ENCODE measurements at regions not wholly inside any gene's neighbourhood (a gene's known extent, or its start where the extent isn't known, plus 50 kb on each side); places are given as distances from the start of the nearest gene placed in this dataset.
A peak's percentile ranks its signal among the peaks of the same experiment; 100 is the strongest.

DNA sequence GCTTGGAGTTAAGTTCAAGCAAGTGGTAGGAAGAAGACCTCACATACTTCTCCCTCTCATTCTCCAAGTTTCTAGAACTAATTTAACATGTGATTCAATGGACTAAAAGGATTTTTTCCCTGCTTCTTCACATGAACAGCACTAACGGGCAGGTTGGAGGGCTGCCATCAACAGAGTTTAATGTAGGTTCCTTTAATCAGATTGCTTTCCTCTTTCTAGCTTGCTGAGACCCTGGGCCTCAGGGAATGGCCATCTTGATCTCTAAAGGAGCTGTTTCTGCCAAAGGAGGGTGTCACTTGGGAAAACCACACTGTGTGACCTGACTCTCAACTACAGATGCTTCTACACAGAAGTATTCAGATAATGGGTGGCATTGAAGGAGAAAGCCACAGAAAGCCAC lies 223.3 kb downstream of the PIK3R1 start:
- H3K4me3 Mint-ChIP-seq = no peak overlapping the region
- Histone ChIP-seq H3K4me3 (no peak overlapping the region), H3K9me3 (ENCODE audit: low read depth) (no peaks in the 10 kb centered on the region), H4K20me1 (ENCODE audit: low read depth) (no peaks in the 10 kb centered on the region), H3K79me2 (ENCODE audit: low read depth) (no peaks in the 10 kb centered on the region), H3F3A (ENCODE audit: low read depth) (no peaks in the 10 kb centered on the region), H2AFZ (replicated peaks) (no peak overlapping the region), H3K9ac (no peak overlapping the region), H3K27me3 (no peaks in the 10 kb centered on the region), H3K4me1 (peaks cover 2% of the 10 kb centered on the region), H3K27ac (no peak overlapping the region), H3K4me2 (no peak overlapping the region), H3K36me3 (no peaks in the 10 kb centered on the region)
- no peaks in the 10 kb centered on the region for H3K9me3 Mint-ChIP-seq
- peaks cover 6% of the 10 kb centered on the region for H3K4me1 Mint-ChIP-seq
- H3K27me3 Mint-ChIP-seq (ENCODE audit: insufficient read depth, low read depth) = no peaks in the 10 kb centered on the region
- no peaks in the 10 kb centered on the region for H3K36me3 Mint-ChIP-seq
- TF ChIP-seq, protein P1, sequence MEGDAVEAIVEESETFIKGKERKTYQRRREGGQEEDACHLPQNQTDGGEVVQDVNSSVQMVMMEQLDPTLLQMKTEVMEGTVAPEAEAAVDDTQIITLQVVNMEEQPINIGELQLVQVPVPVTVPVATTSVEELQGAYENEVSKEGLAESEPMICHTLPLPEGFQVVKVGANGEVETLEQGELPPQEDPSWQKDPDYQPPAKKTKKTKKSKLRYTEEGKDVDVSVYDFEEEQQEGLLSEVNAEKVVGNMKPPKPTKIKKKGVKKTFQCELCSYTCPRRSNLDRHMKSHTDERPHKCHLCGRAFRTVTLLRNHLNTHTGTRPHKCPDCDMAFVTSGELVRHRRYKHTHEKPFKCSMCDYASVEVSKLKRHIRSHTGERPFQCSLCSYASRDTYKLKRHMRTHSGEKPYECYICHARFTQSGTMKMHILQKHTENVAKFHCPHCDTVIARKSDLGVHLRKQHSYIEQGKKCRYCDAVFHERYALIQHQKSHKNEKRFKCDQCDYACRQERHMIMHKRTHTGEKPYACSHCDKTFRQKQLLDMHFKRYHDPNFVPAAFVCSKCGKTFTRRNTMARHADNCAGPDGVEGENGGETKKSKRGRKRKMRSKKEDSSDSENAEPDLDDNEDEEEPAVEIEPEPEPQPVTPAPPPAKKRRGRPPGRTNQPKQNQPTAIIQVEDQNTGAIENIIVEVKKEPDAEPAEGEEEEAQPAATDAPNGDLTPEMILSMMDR (IDR thresholded peaks at IDR 0.05) = no peak
- TF ChIP-seq EZH2phosphoT487 (IDR thresholded peaks at IDR 0.05) = no peak
- peak overlapping the region; percentile 14 for H3K27ac Mint-ChIP-seq
- no peak for DNase-seq (ENCODE audit: low spot score)

DNA sequence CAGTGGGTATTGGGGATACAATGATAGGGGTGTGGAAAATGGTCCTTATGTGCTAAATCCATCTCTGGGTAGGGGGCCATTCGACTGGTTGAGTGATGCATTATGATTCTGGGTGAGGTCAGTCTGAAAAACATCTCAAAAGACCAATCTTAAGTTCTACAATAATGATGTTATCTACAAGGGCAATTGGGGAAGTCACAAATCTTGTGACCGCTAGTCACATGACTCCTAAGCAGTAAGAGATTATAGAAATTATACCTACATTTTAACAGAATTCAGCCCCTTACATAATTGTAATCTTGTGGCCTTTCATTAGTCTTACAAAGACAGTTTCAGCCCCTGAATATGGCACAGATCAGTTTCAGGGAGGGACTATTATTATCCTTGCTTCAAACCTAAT lies 224.7 kb downstream of the PIK3R1 start:
- H3F3A ChIP-seq (ENCODE audit: low read depth) = no peaks in the 10 kb centered on the region
- no peak overlapping the region for H3K9ac ChIP-seq
- no peak for DNase-seq (ENCODE audit: low spot score)
- peaks cover 9% of the 10 kb centered on the region for H3K4me1 ChIP-seq
- Mint-ChIP-seq H3K4me3 (no peak overlapping the region), H3K27ac (no peak overlapping the region), H3K4me1 (peaks cover 3% of the 10 kb centered on the region), H3K27me3 (ENCODE audit: insufficient read depth, low read depth) (no peaks in the 10 kb centered on the region), H3K9me3 (no peaks in the 10 kb centered on the region), H3K36me3 (no peaks in the 10 kb centered on the region)
- no peaks in the 10 kb centered on the region for H4K20me1 ChIP-seq (ENCODE audit: low read depth)
- H3K9me3 ChIP-seq (ENCODE audit: low read depth) = no peaks in the 10 kb centered on the region
- H3K4me3 ChIP-seq = no peak overlapping the region
- H3K27ac ChIP-seq = no peak overlapping the region
- no peak for TF ChIP-seq EZH2 (IDR thresholded peaks at IDR 0.05)
- TF ChIP-seq, protein P1 (IDR thresholded peaks at IDR 0.05) = no peak
- TF ChIP-seq EZH2phosphoT487 (IDR thresholded peaks at IDR 0.05) = no peak
- H3K79me2 ChIP-seq (ENCODE audit: low read depth) = no peaks in the 10 kb centered on the region
- H3K36me3 ChIP-seq = no peaks in the 10 kb centered on the region
- no peak overlapping the region for H2AFZ ChIP-seq (replicated peaks)
- H3K4me2 ChIP-seq = no peak overlapping the region
- H3K27me3 ChIP-seq = no peaks in the 10 kb centered on the region

DNA sequence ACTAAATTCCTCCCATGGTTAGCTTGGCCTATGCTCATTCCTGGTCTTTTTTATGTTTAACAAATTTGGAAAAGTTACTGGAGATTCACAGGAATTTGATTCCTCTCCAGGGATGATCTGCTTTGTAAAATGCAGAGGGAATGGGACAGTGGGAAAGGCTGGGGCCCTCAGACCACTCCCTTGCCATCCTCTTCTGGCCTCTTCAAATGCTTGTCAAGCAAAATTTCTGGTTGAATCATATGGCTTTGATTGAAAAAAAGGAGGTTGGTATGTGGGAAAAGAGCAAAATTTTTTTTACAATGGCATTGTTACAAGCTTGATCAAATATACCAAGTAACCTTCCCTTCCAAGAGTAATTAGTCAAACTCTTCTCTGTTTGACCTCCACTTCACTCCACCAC lies 225.1 kb downstream of the PIK3R1 start:
- TF ChIP-seq, protein P1 (IDR thresholded peaks at IDR 0.05) = no peak
- TF ChIP-seq EZH2 (IDR thresholded peaks at IDR 0.05) = no peak
- no peak for TF ChIP-seq EZH2phosphoT487 (IDR thresholded peaks at IDR 0.05)
- Mint-ChIP-seq H3K4me1 (peaks cover 3% of the 10 kb centered on the region), H3K4me3 (no peak overlapping the region), H3K27ac (no peak overlapping the region), H3K9me3 (no peaks in the 10 kb centered on the region), H3K36me3 (no peaks in the 10 kb centered on the region), H3K27me3 (ENCODE audit: insufficient read depth, low read depth) (no peaks in the 10 kb centered on the region)
- DNase-seq (ENCODE audit: low spot score) = no peak
- H3K4me3 ChIP-seq = no peak overlapping the region
- no peaks in the 10 kb centered on the region for H3K9me3 ChIP-seq (ENCODE audit: low read depth)
- no peak overlapping the region for H3K4me2 ChIP-seq
- peaks cover 9% of the 10 kb centered on the region for H3K4me1 ChIP-seq
- H3K27me3 ChIP-seq = no peaks in the 10 kb centered on the region
- H2AFZ ChIP-seq (replicated peaks) = no peak overlapping the region
- H3F3A ChIP-seq (ENCODE audit: low read depth) = no peaks in the 10 kb centered on the region
- H3K9ac ChIP-seq = no peak overlapping the region
- H4K20me1 ChIP-seq (ENCODE audit: low read depth) = no peaks in the 10 kb centered on the region
- no peak overlapping the region for H3K27ac ChIP-seq
- no peaks in the 10 kb centered on the region for H3K36me3 ChIP-seq
- no peaks in the 10 kb centered on the region for H3K79me2 ChIP-seq (ENCODE audit: low read depth)

All from neural progenitor cell (in vitro differentiated cells).